Nephron (organoid): ENCODE measurements at regions not wholly inside any gene's neighbourhood (a gene's known extent, or its start where the extent isn't known, plus 50 kb on each side); places are given as distances from the start of the nearest gene placed in this dataset.
A peak's percentile ranks its signal among the peaks of the same experiment; 100 is the strongest.

Experiments used
- H3K27ac Mint-ChIP-seq, 3 experiments: 2 replicates each; pipeline ENCODE4 v1.8.0; 2020; ENCODE audit warnings: mixed read lengths in 3 of 3, mild to moderate bottlenecking in 2 of 3, moderate library complexity in 1 of 3
- H3K27me3 Mint-ChIP-seq: 2 replicates; pipeline ENCODE4 v1.8.0; 2021; ENCODE audit warnings: low read depth, mild to moderate bottlenecking, moderate library complexity, mixed read lengths
- H3K36me3 Mint-ChIP-seq: 2 replicates; pipeline ENCODE4 v1.8.0; 2020; ENCODE audit warnings: low read depth, mixed read lengths
- H3K4me1 Mint-ChIP-seq: 2 replicates; pipeline ENCODE4 v1.8.0; 2020; ENCODE audit warnings: mixed read lengths
- H3K4me3 Mint-ChIP-seq, 3 experiments: 2 replicates each; pipeline ENCODE4 v1.8.0; 2020; ENCODE audit warnings: mild to moderate bottlenecking in 3 of 3, mixed read lengths in 3 of 3, moderate library complexity in 2 of 3
- H3K9me3 Mint-ChIP-seq: 2 replicates; pipeline ENCODE4 v1.8.0; 2020; ENCODE audit warnings: mixed read lengths
- CTCF ChIP-seq, 3 experiments: fragments of 200-600 bp; sonication (generic); IDR thresholded peaks; one replicate each; pipeline ENCODE4 v1.5.0; 2021; ENCODE audit warnings: antibody characterized with exemption in 3 of 3; ENCODE audit not compliant: unreplicated experiment in 3 of 3

GRCh38 chr3:147838652-147839051 lies 429.5 kb downstream of the ZIC1 start:
- H3K9me3 Mint-ChIP-seq, result no peaks in the 10 kb centered on the region
- no peaks in the 10 kb centered on the region for H3K36me3 Mint-ChIP-seq
- TF ChIP-seq CTCF (IDR thresholded peaks at IDR 0.05; ENCODE audit: unreplicated experiment in 3 of 3), result no peak
- no peaks in the 10 kb centered on the region for H3K4me1 Mint-ChIP-seq
- H3K27ac Mint-ChIP-seq, result no peak overlapping the region
- H3K4me3 Mint-ChIP-seq, result no peak overlapping the region
- no peaks in the 10 kb centered on the region for H3K27me3 Mint-ChIP-seq

- Mint-ChIP-seq H3K4me3 (no peak overlapping the region), H3K36me3 (no peaks in the 10 kb centered on the region), H3K9me3 (no peaks in the 10 kb centered on the region), H3K4me1 (no peaks in the 10 kb centered on the region), H3K27me3 (no peaks in the 10 kb centered on the region), H3K27ac (no peak overlapping the region)
- TF ChIP-seq CTCF (IDR thresholded peaks at IDR 0.05; ENCODE audit: unreplicated experiment in 3 of 3), result no peak
Observed at GRCh38 chr3:147843331-147843730, 434.2 kb downstream of the ZIC1 start.

DNA sequence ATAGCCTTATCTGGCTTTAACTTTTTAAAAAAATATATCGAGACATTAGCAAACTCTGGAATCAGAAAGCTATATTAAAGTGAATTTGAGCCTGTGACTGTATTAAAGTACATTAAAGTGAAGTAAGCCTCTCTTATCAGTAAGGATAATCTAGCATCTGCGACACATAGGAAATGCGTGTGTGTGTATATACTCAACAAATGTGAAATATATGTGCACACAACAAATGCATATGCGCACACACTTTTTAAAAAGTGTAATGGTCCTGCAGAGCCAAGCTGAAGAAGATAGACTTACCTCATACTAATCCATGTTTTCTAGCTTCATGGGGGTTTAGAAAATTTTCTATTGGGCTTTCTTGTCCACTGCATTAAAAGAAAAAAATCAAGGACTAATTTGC lies 437.1 kb downstream of the ZIC1 start:
- Mint-ChIP-seq H3K4me3 (no peak overlapping the region), H3K4me1 (no peaks in the 10 kb centered on the region), H3K36me3 (no peaks in the 10 kb centered on the region), H3K27ac (no peak overlapping the region), H3K27me3 (no peaks in the 10 kb centered on the region), H3K9me3 (no peaks in the 10 kb centered on the region)
- TF ChIP-seq CTCF (IDR thresholded peaks at IDR 0.05; ENCODE audit: unreplicated experiment in 3 of 3), result no peak

DNA sequence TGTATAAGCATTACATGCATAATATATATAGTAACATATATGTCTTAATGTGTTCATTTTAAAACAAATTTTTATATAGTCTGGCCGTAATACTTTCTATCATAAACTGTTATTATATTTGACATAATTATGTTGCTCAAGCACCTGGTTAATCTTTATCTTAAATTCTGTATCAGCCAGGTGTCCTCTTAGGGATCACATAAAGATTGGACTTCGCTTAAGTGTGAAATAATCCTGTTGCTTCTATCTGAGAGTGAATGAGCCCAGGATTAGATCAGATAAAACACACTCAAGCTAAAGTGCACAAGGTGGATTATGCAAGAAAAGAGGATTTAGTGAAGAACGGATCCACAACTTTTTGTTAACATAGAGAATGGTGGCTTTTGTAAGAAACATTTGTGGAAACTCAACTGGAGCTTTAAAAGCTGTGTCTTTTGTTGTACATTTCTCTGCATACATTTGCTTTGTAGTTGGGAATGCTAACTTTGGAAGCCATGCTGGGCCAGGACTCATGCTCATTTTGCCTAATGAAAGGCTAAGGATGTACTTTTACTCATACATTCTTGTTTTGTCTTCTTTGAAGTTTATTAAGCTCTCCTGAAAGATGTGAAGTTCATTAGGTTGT lies 437.8 kb downstream of the ZIC1 start:
- no peak overlapping the region for H3K4me3 Mint-ChIP-seq
- no peaks in the 10 kb centered on the region for H3K4me1 Mint-ChIP-seq
- H3K27ac Mint-ChIP-seq, result no peak overlapping the region
- no peaks in the 10 kb centered on the region for H3K36me3 Mint-ChIP-seq
- no peaks in the 10 kb centered on the region for H3K27me3 Mint-ChIP-seq
- TF ChIP-seq CTCF (IDR thresholded peaks at IDR 0.05; ENCODE audit: unreplicated experiment in 3 of 3), result no peak
- no peaks in the 10 kb centered on the region for H3K9me3 Mint-ChIP-seq

- H3K27ac Mint-ChIP-seq, result peak overlapping the region in 1 of 3 experiments; percentile 28
- no peaks in the 10 kb centered on the region for H3K4me1 Mint-ChIP-seq
- no peaks in the 10 kb centered on the region for H3K36me3 Mint-ChIP-seq
- no peak overlapping the region for H3K4me3 Mint-ChIP-seq
- no peaks in the 10 kb centered on the region for H3K27me3 Mint-ChIP-seq
- no peaks in the 10 kb centered on the region for H3K9me3 Mint-ChIP-seq
- TF ChIP-seq CTCF (IDR thresholded peaks at IDR 0.05; ENCODE audit: unreplicated experiment in 3 of 3), result no peak
Observed at GRCh38 chr3:147851062-147851461, 441.9 kb downstream of the ZIC1 start.

GRCh38 chr3:147854542-147854941 lies 445.4 kb downstream of the ZIC1 start:
- no peak for TF ChIP-seq CTCF (IDR thresholded peaks at IDR 0.05; ENCODE audit: unreplicated experiment in 3 of 3)
- Mint-ChIP-seq H3K27ac (no peak overlapping the region), H3K9me3 (peaks cover 12% of the 10 kb centered on the region)

More at GRCh38 chr3:147854542-147854941, 445.4 kb downstream of the ZIC1 start:
- Mint-ChIP-seq H3K4me3 (no peak overlapping the region), H3K27me3 (no peaks in the 10 kb centered on the region), H3K4me1 (no peaks in the 10 kb centered on the region), H3K36me3 (no peaks in the 10 kb centered on the region)
